ENCODE measurements at regions not wholly inside any gene's neighbourhood (a gene's known extent, or its start where the extent isn't known, plus 50 kb on each side); places are given as distances from the start of the nearest gene placed in this dataset.
"Not testable (repeated sequence)": the region's sequence is repeated elsewhere in the genome, so short reads cannot be mapped to it uniquely, and the experiment has no call there.

DNA sequence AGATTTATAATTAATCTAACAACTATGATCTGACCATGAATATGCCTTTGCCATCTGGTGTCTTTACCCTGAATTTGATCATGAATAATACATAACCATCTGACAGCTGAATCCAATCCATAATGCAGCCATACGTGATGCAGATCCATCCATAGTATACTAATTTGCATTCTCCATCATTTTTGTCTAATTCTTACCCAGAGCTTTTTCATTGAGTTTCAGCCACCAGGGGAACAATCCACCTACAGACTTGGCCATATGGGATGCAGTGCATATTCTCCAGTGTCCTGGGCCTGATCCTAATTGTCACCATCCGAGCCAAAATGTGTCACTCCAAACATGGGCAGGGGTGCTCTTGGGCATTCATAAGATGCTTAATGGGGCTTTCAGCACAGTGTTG lies 227.2 kb upstream of the CRIM1 start:
- Histone ChIP-seq H3K27ac (no peak overlapping the region), H3K27me3 (no peaks in the 10 kb centered on the region), H3K9me3 (no peaks in the 10 kb centered on the region), H3K4me1 (no peaks in the 10 kb centered on the region), H3K36me3 (no peaks in the 10 kb centered on the region), H3K4me3 (no peak overlapping the region)
- 68 to 83% methylated on average over 2 of the region's 2 CpGs for WGBS, 2 donors
- no peak for ATAC-seq
- no peak for FAIRE-seq
- DNase-seq = no peak
- TF ChIP-seq, protein P1, sequence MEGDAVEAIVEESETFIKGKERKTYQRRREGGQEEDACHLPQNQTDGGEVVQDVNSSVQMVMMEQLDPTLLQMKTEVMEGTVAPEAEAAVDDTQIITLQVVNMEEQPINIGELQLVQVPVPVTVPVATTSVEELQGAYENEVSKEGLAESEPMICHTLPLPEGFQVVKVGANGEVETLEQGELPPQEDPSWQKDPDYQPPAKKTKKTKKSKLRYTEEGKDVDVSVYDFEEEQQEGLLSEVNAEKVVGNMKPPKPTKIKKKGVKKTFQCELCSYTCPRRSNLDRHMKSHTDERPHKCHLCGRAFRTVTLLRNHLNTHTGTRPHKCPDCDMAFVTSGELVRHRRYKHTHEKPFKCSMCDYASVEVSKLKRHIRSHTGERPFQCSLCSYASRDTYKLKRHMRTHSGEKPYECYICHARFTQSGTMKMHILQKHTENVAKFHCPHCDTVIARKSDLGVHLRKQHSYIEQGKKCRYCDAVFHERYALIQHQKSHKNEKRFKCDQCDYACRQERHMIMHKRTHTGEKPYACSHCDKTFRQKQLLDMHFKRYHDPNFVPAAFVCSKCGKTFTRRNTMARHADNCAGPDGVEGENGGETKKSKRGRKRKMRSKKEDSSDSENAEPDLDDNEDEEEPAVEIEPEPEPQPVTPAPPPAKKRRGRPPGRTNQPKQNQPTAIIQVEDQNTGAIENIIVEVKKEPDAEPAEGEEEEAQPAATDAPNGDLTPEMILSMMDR (IDR thresholded peaks at IDR 0.05) = no peak
- intact Hi-C loops (cut with DNase I) = no loop called here

DNA sequence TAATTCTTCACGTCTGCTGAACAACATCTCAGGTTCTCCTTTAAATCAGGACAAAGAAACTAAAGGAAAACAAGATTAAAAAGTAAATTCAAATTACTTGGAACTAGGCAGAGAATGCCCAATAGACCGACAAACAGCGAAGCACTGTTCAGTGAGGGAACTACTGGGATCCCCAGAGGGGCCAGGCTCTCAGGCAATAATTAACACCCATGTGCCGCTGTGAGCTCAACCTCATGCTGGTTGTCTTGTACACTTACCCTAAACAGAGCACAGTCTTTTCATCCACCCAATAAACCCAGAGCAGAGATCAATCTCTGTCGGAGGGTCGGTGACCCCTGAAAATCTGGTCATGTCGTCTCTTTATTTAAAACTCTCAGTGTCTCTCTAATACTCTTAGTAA lies 229.9 kb upstream of the CRIM1 start:
- Histone ChIP-seq H3K36me3 (no peaks in the 10 kb centered on the region), H3K4me1 (no peaks in the 10 kb centered on the region), H3K9me3 (no peaks in the 10 kb centered on the region), H3K4me3 (no peak overlapping the region), H3K27ac (no peak overlapping the region), H3K27me3 (no peaks in the 10 kb centered on the region)
- ATAC-seq (no peak), DNase-seq (no peak), FAIRE-seq (no peak)
- intact Hi-C loops (cut with DNase I) = no loop called here
- TF ChIP-seq, protein P1 (IDR thresholded peaks at IDR 0.05) = no peak
- WGBS, 2 donors = 31 to 45% methylated on average over 7 of the region's 7 CpGs

DNA sequence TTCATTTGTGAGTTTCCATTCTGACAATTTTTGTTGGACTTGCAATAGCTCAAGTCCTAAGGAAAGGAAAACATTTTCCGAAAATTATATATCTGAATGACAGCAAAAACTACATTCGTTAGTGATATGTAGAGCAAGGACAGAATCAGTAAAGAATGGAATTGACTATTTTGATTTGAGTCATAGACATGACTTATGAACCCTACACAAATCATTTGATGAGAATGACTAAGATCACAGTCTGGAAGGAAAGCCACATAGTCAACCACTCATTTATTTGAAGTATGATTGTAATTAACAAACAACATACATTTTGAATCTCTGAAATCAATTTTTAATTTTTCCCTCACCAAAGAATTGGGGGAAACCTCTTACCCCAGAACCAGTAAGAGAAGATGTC lies 231.6 kb upstream of the CRIM1 start:
- no peak for FAIRE-seq
- WGBS, 2 donors = 54 to 63% methylated on average over 2 of the region's 2 CpGs

DNA sequence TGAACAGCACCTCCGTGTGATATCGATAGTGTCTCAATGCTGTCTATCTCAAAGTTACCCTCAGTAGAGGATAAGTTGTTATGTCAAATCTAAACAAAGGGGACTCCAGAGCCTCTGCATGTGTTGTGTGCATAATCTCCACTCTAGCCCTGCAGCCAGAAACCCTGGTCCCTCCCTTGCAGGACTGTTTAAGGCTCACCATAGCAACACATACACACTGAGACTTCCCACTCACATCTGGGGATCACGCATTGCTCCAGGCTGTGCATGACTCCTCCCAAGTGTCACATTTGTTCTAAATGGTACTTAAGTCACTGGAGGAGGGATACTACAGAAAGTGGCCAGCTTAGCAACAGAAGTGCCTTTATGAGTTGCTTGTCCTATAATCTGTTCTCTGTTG lies 258.6 kb upstream of the CRIM1 start:
- intact Hi-C loops (cut with DNase I) = no loop called here
- ATAC-seq = no peak
- no peak overlapping the region for H3K27ac ChIP-seq
- DNase-seq = no peak
- WGBS, 2 donors = 74 to 89% methylated on average over 3 of the region's 3 CpGs
- H3K27me3 ChIP-seq = no peaks in the 10 kb centered on the region
- no peaks in the 10 kb centered on the region for H3K36me3 ChIP-seq
- no peak overlapping the region for H3K4me3 ChIP-seq
- TF ChIP-seq, protein P1 (IDR thresholded peaks at IDR 0.05) = no peak
- no peaks in the 10 kb centered on the region for H3K4me1 ChIP-seq
- H3K9me3 ChIP-seq = no peaks in the 10 kb centered on the region
- no peak for FAIRE-seq

More for the DNA sequence above, 231.6 kb upstream of the CRIM1 start:
- H3K9me3 ChIP-seq = no peaks in the 10 kb centered on the region
- ATAC-seq (no peak), DNase-seq (no peak)
- intact Hi-C loops (cut with DNase I) = no loop called here
- TF ChIP-seq, protein P1 (IDR thresholded peaks at IDR 0.05) = no peak
- no peaks in the 10 kb centered on the region for H3K4me1 ChIP-seq
- H3K4me3 ChIP-seq = no peak overlapping the region
- no peak overlapping the region for H3K27ac ChIP-seq
- H3K36me3 ChIP-seq = no peaks in the 10 kb centered on the region
- H3K27me3 ChIP-seq = no peaks in the 10 kb centered on the region

DNA sequence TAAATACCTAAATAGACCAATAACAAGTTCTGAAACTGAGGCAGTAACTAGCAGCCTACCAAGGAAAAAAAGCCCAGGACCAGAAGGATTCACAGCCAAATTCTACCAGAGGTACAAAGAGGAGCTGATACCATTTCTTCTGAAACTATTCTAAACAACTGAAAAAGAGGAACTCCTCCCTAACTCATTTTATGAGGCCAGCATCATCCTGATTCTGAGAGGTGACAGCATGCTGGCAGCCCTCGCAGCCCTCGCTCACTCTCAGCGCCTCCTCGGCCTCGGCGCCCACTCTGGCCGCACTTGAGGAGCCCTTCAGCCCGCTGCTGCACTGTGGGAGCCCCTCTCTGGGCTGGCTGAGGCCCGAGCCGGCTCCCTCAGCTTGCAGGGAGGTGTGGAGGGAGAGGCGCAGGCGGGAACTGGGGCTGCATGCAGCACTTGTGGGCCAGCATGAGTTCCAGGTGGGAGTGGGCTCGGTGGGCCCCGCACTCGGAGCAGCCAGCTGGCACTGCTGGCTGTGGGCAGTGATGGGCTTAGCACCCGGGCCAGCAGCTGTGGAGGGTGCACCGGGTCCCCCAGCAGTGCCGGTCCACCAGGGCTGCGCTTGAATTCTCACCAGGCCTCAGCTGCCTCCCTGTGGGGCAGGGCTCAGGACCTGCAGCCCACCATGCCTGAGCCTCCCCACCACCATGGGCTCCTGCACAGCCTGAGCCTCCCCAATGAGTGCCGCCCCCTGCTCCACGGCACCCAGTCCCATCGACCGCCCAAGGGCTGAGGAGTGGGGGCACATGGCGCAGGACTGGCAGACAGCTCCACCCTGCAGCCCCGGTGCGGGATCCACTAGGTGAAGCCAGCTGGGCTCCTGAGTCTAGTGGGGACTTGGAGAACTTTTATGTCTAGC lies 263.5 kb upstream of the CRIM1 start:
- H3K27me3 ChIP-seq; H3K9me3 ChIP-seq; intact Hi-C loops (cut with DNase I); H3K27ac ChIP-seq; ATAC-seq; FAIRE-seq; H3K4me1 ChIP-seq; H3K4me3 ChIP-seq; H3K36me3 ChIP-seq: not testable (repeated sequence)
- 81 to 89% methylated on average over 25 to 26 of the region's 26 CpGs for WGBS, 2 donors
- peak in 3 of 6 donors; percentile 13 to 51 (median 30) for DNase-seq
